Endothelial cell (in vitro differentiated cells): ENCODE measurements at regions not wholly inside any gene's neighbourhood (a gene's known extent, or its start where the extent isn't known, plus 50 kb on each side); places are given as distances from the start of the nearest gene placed in this dataset.

Source experiments
- DNase-seq: peaks from one replicate; pipeline ENCODE4 v3.0.0; 2021; ENCODE audit warnings: low spot score
- H3K27ac Mint-ChIP-seq: one replicate; pipeline ENCODE4 v1.8.0; 2021; ENCODE audit warnings: mixed read lengths, inconsistent platforms; ENCODE audit not compliant: unreplicated experiment
- H3K27me3 Mint-ChIP-seq: one replicate; pipeline ENCODE4 v1.8.0; 2021; ENCODE audit warnings: mild to moderate bottlenecking, moderate library complexity, mixed read lengths, inconsistent platforms; ENCODE audit not compliant: unreplicated experiment
- H3K36me3 Mint-ChIP-seq: one replicate; pipeline ENCODE4 v1.8.0; 2021; ENCODE audit warnings: mild to moderate bottlenecking, low read depth, mixed read lengths, inconsistent platforms; ENCODE audit not compliant: unreplicated experiment
- H3K4me1 Mint-ChIP-seq: one replicate; pipeline ENCODE4 v1.8.0; 2021; ENCODE audit warnings: mild to moderate bottlenecking, mixed read lengths, inconsistent platforms; ENCODE audit not compliant: unreplicated experiment
- H3K4me3 Mint-ChIP-seq: one replicate; pipeline ENCODE4 v1.8.0; 2021; ENCODE audit warnings: mild to moderate bottlenecking, mixed read lengths, inconsistent platforms; ENCODE audit not compliant: unreplicated experiment
- H3K9me3 Mint-ChIP-seq: one replicate; pipeline ENCODE4 v1.8.0; 2021; ENCODE audit warnings: mixed read lengths, inconsistent platforms; ENCODE audit not compliant: unreplicated experiment
- TF ChIP-seq, protein P1 (sequence below): fragments of 200-600 bp; sonication (generic); IDR thresholded peaks from one replicate; pipeline ENCODE4 v1.5.0; 2021; ENCODE audit warnings: antibody characterized with exemption; ENCODE audit not compliant: unreplicated experiment

DNA sequence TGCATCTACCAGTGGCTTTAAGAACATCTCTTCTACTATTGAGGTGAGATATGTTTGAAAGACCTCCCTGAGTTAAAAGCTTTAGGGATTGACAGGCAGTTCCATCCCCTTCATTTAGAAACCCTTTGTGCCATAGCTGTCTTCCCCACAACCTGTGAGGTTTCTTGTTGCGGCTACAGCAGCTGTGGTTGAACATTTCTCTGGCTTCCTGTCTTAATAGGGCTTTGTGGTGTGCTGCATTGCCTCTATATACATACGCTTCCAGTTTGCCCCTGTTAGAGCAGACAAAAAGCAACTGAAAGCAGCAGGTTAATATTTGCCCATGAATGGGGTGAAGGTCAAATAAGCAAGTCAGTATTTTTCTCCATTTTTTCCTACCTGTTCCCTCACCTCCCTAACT is 210.2 kb downstream of the TMEM200A start:
- TF ChIP-seq, protein P1, sequence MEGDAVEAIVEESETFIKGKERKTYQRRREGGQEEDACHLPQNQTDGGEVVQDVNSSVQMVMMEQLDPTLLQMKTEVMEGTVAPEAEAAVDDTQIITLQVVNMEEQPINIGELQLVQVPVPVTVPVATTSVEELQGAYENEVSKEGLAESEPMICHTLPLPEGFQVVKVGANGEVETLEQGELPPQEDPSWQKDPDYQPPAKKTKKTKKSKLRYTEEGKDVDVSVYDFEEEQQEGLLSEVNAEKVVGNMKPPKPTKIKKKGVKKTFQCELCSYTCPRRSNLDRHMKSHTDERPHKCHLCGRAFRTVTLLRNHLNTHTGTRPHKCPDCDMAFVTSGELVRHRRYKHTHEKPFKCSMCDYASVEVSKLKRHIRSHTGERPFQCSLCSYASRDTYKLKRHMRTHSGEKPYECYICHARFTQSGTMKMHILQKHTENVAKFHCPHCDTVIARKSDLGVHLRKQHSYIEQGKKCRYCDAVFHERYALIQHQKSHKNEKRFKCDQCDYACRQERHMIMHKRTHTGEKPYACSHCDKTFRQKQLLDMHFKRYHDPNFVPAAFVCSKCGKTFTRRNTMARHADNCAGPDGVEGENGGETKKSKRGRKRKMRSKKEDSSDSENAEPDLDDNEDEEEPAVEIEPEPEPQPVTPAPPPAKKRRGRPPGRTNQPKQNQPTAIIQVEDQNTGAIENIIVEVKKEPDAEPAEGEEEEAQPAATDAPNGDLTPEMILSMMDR = no peak
- H3K9me3 Mint-ChIP-seq = no peaks in the 10 kb centered on the region
- H3K36me3 Mint-ChIP-seq = no peaks in the 10 kb centered on the region
- no peak overlapping the region for H3K4me3 Mint-ChIP-seq
- DNase-seq = no peak
- H3K27me3 Mint-ChIP-seq = no peaks in the 10 kb centered on the region
- H3K27ac Mint-ChIP-seq = no peak overlapping the region
- H3K4me1 Mint-ChIP-seq = no peaks in the 10 kb centered on the region

DNA sequence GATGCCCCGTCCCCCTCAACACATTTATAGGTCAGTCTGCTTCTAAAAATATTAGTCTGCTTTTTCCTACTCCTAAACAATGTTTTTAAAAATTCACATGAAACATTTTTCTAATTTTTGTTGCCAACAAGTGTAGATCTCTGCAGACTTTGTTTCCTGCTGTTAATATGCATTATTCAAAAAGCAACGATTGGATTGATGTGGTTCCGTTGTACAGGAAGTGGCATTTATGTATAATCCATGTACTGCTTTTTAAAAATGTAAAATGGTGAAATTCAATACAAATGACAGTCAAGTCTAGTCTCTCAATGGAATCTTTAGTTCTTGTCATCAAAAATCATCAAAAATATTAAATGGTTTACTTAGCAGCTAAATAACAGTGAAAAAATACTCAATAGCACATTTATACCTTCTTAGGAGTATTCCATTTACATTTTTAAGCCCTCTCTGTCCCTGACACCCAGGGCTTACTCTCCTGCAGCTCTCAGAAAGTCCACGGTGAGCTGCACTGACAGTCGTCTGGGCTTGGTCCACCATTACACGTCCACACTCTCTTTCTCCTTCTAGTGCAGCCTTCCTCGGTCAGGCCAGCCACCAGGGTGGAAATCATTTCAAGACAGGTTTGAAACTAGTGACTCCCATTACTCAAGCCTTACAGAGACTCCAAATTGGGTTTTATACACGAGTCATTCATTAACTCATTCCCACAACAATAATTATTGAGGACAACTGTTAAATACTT is 211.5 kb downstream of the TMEM200A start:
- no peak for DNase-seq
- no peaks in the 10 kb centered on the region for H3K27me3 Mint-ChIP-seq
- no peaks in the 10 kb centered on the region for H3K36me3 Mint-ChIP-seq
- H3K9me3 Mint-ChIP-seq = no peaks in the 10 kb centered on the region
- no peak overlapping the region for H3K27ac Mint-ChIP-seq
- TF ChIP-seq, protein P1 = no peak
- no peak overlapping the region for H3K4me3 Mint-ChIP-seq
- no peaks in the 10 kb centered on the region for H3K4me1 Mint-ChIP-seq

DNA sequence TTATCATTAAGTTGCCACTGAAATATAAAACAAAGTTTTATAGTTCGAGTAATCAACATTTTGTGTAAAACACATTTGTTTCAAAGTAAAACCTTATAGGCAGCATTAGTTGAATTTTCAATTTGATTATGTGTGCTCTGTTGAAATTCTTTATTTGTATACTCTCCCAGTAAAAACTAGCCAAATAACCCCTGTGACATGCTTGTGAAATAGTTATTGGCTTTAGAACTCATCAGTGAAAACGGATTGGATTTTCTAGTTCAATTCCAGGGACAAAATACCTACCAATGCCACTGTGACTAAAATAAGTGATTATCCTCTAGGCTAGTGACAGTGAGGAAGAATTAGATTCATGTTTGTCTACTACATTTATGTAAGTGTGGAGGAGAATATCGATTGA is 212.9 kb downstream of the TMEM200A start:
- no peaks in the 10 kb centered on the region for H3K27me3 Mint-ChIP-seq
- no peak overlapping the region for H3K4me3 Mint-ChIP-seq
- no peak overlapping the region for H3K27ac Mint-ChIP-seq
- no peaks in the 10 kb centered on the region for H3K4me1 Mint-ChIP-seq
- H3K9me3 Mint-ChIP-seq = no peaks in the 10 kb centered on the region
- no peak for DNase-seq
- no peaks in the 10 kb centered on the region for H3K36me3 Mint-ChIP-seq
- TF ChIP-seq, protein P1 = no peak

DNA sequence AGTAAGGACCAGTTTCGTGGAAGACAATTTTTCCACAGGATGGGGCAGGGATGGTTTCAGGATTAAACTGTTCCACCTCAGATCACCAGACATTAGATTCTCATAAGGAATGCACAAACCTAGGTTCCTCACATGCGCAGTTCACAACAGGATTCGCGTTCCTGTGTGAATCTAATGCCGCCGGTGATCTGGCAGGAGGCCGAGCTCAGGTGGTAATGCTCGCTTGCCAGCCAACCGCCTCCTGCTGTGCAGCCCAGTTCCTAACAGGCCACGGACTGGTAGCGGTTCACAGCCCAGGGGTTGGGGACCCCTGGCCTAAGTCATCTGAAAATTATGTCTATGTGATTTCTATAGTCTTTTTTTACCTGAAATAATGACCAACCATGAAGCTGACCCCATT is 217.5 kb downstream of the TMEM200A start:
- Mint-ChIP-seq H3K4me1 (peaks cover 6% of the 10 kb centered on the region), H3K36me3 (no peaks in the 10 kb centered on the region), H3K27ac (no peak overlapping the region), H3K9me3 (no peaks in the 10 kb centered on the region), H3K27me3 (no peaks in the 10 kb centered on the region), H3K4me3 (no peak overlapping the region)
- DNase-seq = no peak
- TF ChIP-seq, protein P1 = no peak

DNA sequence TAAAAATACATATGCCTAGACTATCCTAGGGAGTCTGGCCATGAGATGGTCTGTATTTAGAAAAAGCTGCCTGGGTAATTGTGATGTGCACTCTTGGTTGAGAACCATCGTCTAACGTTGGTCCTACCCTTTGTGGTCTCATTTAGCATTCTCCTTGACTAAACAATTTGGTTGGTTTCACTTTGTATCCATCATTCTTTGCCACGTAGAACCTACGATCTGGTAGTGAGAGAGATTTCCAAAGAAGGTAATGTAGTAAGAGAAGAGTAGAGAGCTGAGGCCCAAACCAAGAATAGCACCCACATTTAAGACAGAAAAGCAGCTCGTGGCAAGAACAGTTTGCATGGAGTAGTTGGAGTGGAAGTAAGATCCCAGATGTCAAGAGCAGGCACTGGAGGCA is 219.8 kb downstream of the TMEM200A start:
- no peaks in the 10 kb centered on the region for H3K27me3 Mint-ChIP-seq
- H3K27ac Mint-ChIP-seq = no peak overlapping the region
- no peak overlapping the region for H3K4me3 Mint-ChIP-seq
- no peak for DNase-seq
- peaks cover 6% of the 10 kb centered on the region for H3K4me1 Mint-ChIP-seq
- H3K9me3 Mint-ChIP-seq = no peaks in the 10 kb centered on the region
- TF ChIP-seq, protein P1 = no peak
- H3K36me3 Mint-ChIP-seq = no peaks in the 10 kb centered on the region
